DND-41 (cell line): ENCODE measurements at regions not wholly inside any gene's neighbourhood (a gene's known extent, or its start where the extent isn't known, plus 50 kb on each side); places are given as distances from the start of the nearest gene placed in this dataset.
"Not testable (repeated sequence)": the region's sequence is repeated elsewhere in the genome, so short reads cannot be mapped to it uniquely, and the experiment has no call there.

Experiments used
- ATAC-seq: fragments of 200-7000 bp; cut with Tn5 transposase; 3 replicates; pipeline ENCODE4 v1.9.1; 2021; ENCODE audit warnings: low read depth; ENCODE audit not compliant: insufficient read depth
- DNase-seq: peaks from one replicate; pipeline ENCODE4 v3.0.0-alpha.2; 2020
- H2AFZ ChIP-seq: 2 replicates; pipeline ENCODE4 v1.6.0; 2012; ENCODE audit warnings: low read depth, low read length
- H3K27ac ChIP-seq: 2 replicates; pipeline ENCODE4 v1.5.1; 2012; ENCODE audit warnings: low read length, inconsistent platforms
- H3K27me3 ChIP-seq: fragments of 200-600 bp; sonication (generic); 2 replicates; pipeline ENCODE4 v1.6.0; 2012; ENCODE audit warnings: low read length, mild to moderate bottlenecking, inconsistent platforms; ENCODE audit not compliant: insufficient read depth, poor library complexity
- H3K36me3 ChIP-seq: 2 replicates; pipeline ENCODE4 v1.5.1; 2012; ENCODE audit warnings: low read length, inconsistent platforms; ENCODE audit not compliant: insufficient read depth
- H3K4me1 ChIP-seq: 2 replicates; pipeline ENCODE4 v1.5.1; 2012; ENCODE audit warnings: mild to moderate bottlenecking, low read length; ENCODE audit not compliant: insufficient read depth
- H3K4me2 ChIP-seq: 2 replicates; pipeline ENCODE4 v1.6.0; 2012; ENCODE audit warnings: mild to moderate bottlenecking, moderate library complexity, low read length, inconsistent platforms; ENCODE audit not compliant: insufficient read depth
- H3K4me3 ChIP-seq, 2 experiments: fragments of 200-600 bp in 1 of 2; shearing (Covaris generic) in 1 of 2; 2 replicates each; pipeline ENCODE4 v1.5.1; 2012 to 2016; ENCODE audit warnings: inconsistent platforms in 2 of 2, low read length in 2 of 2, mild to moderate bottlenecking in 2 of 2, low read depth in 1 of 2, moderate library complexity in 1 of 2
- H3K79me2 ChIP-seq: 2 replicates; pipeline ENCODE4 v1.6.0; 2012; ENCODE audit warnings: low read length, inconsistent platforms; ENCODE audit not compliant: insufficient read depth
- H3K9ac ChIP-seq: 2 replicates; pipeline ENCODE4 v1.6.0; 2012; ENCODE audit warnings: low read depth, mild to moderate bottlenecking, inconsistent platforms, low read length, moderate library complexity
- H3K9me3 ChIP-seq: 2 replicates; pipeline ENCODE4 v1.5.1; 2012; ENCODE audit warnings: low read length, moderate library complexity, mild to moderate bottlenecking, inconsistent platforms; ENCODE audit not compliant: insufficient read depth, severe bottlenecking
- H4K20me1 ChIP-seq: 2 replicates; pipeline ENCODE4 v1.6.0; 2012; ENCODE audit warnings: low read length; ENCODE audit not compliant: insufficient read depth
- CTCF ChIP-seq: IDR thresholded peaks from 2 replicates; pipeline ENCODE4 v1.5.1; 2012; ENCODE audit warnings: borderline replicate concordance, low read length, moderate library complexity, mild to moderate bottlenecking; ENCODE audit not compliant: poor library complexity, severe bottlenecking; ENCODE audit errors: extremely low read depth
- EZH2 ChIP-seq: IDR thresholded peaks from 3 replicates; pipeline ENCODE4 v1.6.1; 2012; ENCODE audit warnings: borderline replicate concordance, low read depth, mild to moderate bottlenecking, moderate library complexity, low read length, inconsistent platforms; ENCODE audit not compliant: severe bottlenecking

- no peak for ATAC-seq
- Histone ChIP-seq H3K79me2 (no peaks in the 10 kb centered on the region), H3K36me3 (no peaks in the 10 kb centered on the region), H3K4me3 (no peak overlapping the region), H3K9ac (no peak overlapping the region), H3K4me2 (no peak overlapping the region), H4K20me1 (no peaks in the 10 kb centered on the region), H3K4me1 (no peaks in the 10 kb centered on the region), H2AFZ (no peak overlapping the region), H3K27me3 (no peaks in the 10 kb centered on the region), H3K27ac (no peak overlapping the region), H3K9me3 (no peaks in the 10 kb centered on the region)
- no peak for DNase-seq
- TF ChIP-seq EZH2 (no peak), CTCF (no peak)
Observed at GRCh38 chr18:44580159-44580558, 100.5 kb upstream of the SETBP1 start.

- not testable (repeated sequence) for DNase-seq, H3K4me2 ChIP-seq, H4K20me1 ChIP-seq, H3K4me3 ChIP-seq, H3K36me3 ChIP-seq, H3K4me1 ChIP-seq, H3K27ac ChIP-seq, H3K79me2 ChIP-seq, H2AFZ ChIP-seq, H3K27me3 ChIP-seq, H3K9ac ChIP-seq, ATAC-seq, H3K9me3 ChIP-seq
Observed at GRCh38 chr18:44580782-44581181, 99.9 kb upstream of the SETBP1 start.

GRCh38 chr18:44582456-44582855 lies 98.2 kb upstream of the SETBP1 start:
- H3K79me2 ChIP-seq, result no peaks in the 10 kb centered on the region
- no peak for TF ChIP-seq CTCF
- TF ChIP-seq EZH2, result no peak
- H3K9me3 ChIP-seq, result no peaks in the 10 kb centered on the region
- H3K36me3 ChIP-seq, result no peaks in the 10 kb centered on the region
- no peaks in the 10 kb centered on the region for H4K20me1 ChIP-seq
- no peak overlapping the region for H3K4me2 ChIP-seq
- ATAC-seq, result no peak
- H2AFZ ChIP-seq, result no peak overlapping the region
- no peaks in the 10 kb centered on the region for H3K27me3 ChIP-seq
- H3K4me3 ChIP-seq, result no peak overlapping the region
- no peak for DNase-seq
- no peaks in the 10 kb centered on the region for H3K4me1 ChIP-seq
- H3K27ac ChIP-seq, result no peak overlapping the region
- H3K9ac ChIP-seq, result no peak overlapping the region

- ATAC-seq, result no peak
- no peak overlapping the region for H3K4me3 ChIP-seq
- no peak for TF ChIP-seq CTCF
- TF ChIP-seq EZH2, result no peak
Observed at GRCh38 chr18:44584900-44585299, 95.8 kb upstream of the SETBP1 start.

More at GRCh38 chr18:44584900-44585299, 95.8 kb upstream of the SETBP1 start:
- Histone ChIP-seq H3K79me2 (no peaks in the 10 kb centered on the region), H3K4me1 (no peaks in the 10 kb centered on the region), H3K27ac (no peak overlapping the region), H3K9ac (no peak overlapping the region), H4K20me1 (no peaks in the 10 kb centered on the region), H3K4me2 (no peak overlapping the region), H2AFZ (no peak overlapping the region), H3K9me3 (no peaks in the 10 kb centered on the region), H3K27me3 (no peaks in the 10 kb centered on the region), H3K36me3 (no peaks in the 10 kb centered on the region)
- DNase-seq, result no peak
